K562 (cell line): ENCODE measurements at regions not wholly inside any gene's neighbourhood (a gene's known extent, or its start where the extent isn't known, plus 50 kb on each side); places are given as distances from the start of the nearest gene placed in this dataset.

ENCODE experiments used
- ATAC-seq: fragments of 200-7000 bp; cut with Tn5 transposase; 3 replicates; pipeline ENCODE4 v1.9.1; 2020; ENCODE audit warnings: moderate library complexity
- BruUV-seq: library from RNA; stranded (reverse); fragments of 400-500 nt; replicated peaks from 2 replicates; lab custom pipeline; 2021; lab: Mats Ljungman, UMichigan
- CTCF ChIA-PET: fragments of 300-600 bp; formaldehyde crosslinking; extraction: SDS; loops from one replicate; lab custom pipeline; 2021; ENCODE audit warnings: low intra/inter-chr PET ratio; lab: Yijun Ruan, JAX
- POLR2A ChIA-PET: fragments of 300-600, 350-650 bp; sonication (Branson Sonifier 250); formaldehyde crosslinking; extraction: SDS; loops from one replicate; lab custom pipeline; 2021; ENCODE audit warnings: antibody characterized with exemption, inconsistent platforms; lab: Yijun Ruan, JAX
- DNase-seq, 4 experiments: peaks; one replicate each; pipeline versions ENCODE4 v3.0.0 to v3.0.0-alpha.2; 2011 to 2018; ENCODE audit warnings: low spot score in 3 of 4, mixed read lengths in 3 of 4; ENCODE audit errors: extremely low read depth in 1 of 4
- FAIRE-seq: peaks from 2 replicates; lab custom pipeline; 2011; peaks lifted over from hg19 to GRCh38; lab: Jason Lieb, UNC
- H2AFZ ChIP-seq: 2 replicates; pipeline ENCODE4 v1.6.0; 2011; ENCODE audit warnings: low read depth, low read length, control low read depth, inconsistent platforms
- H3K27ac ChIP-seq: fragments of 200-600 bp; 3 replicates; pipeline ENCODE4 v1.8.0; 2011; ENCODE audit warnings: low read depth, mild to moderate bottlenecking, control low read depth, inconsistent platforms, low read length, moderate library complexity, mixed read lengths; ENCODE audit errors: extremely low read depth
- H3K27me3 ChIP-seq, 2 experiments: fragments of 300-600 bp in 1 of 2; 2 replicates in 1 of 2; 3 replicates in 1 of 2; pipeline versions ENCODE4 v1.6.0 to v1.8.0; 2011; ENCODE audit warnings: inconsistent platforms in 2 of 2, low read length in 2 of 2, mild to moderate bottlenecking in 1 of 2, mixed read lengths in 1 of 2, moderate library complexity in 1 of 2; ENCODE audit not compliant: control insufficient read depth in 2 of 2, insufficient read depth in 2 of 2
- H3K36me3 ChIP-seq: fragments of 300-600 bp; 3 replicates; pipeline ENCODE4 v1.8.0; 2011; ENCODE audit warnings: mild to moderate bottlenecking, low read length, inconsistent platforms; ENCODE audit not compliant: control insufficient read depth, insufficient read depth
- H3K4me1 ChIP-seq, 2 experiments: fragments of 200-600 bp in 1 of 2; replicated peaks in 1 of 2; 2 replicates in 1 of 2; 3 replicates in 1 of 2; pipeline versions ENCODE4 v1.5.1 to v1.8.0; 2011; ENCODE audit warnings: inconsistent platforms in 2 of 2, low read length in 2 of 2, mild to moderate bottlenecking in 1 of 2, mixed read lengths in 1 of 2, moderate library complexity in 1 of 2; ENCODE audit not compliant: control insufficient read depth in 2 of 2, insufficient read depth in 2 of 2
- H3K4me2 ChIP-seq: 2 replicates; pipeline ENCODE4 v1.6.1; 2011; ENCODE audit warnings: low read length, control low read depth, inconsistent platforms, mixed read lengths; ENCODE audit not compliant: insufficient read depth
- H3K4me3 ChIP-seq: fragments of 200-600 bp; sonication (generic), shearing (Covaris generic); 2 replicates; pipeline ENCODE4 v1.5.1; 2016; ENCODE audit warnings: control low read depth, inconsistent platforms
- H3K79me2 ChIP-seq: fragments of 200-600 bp; 3 replicates; pipeline ENCODE4 v1.8.0; 2011; ENCODE audit warnings: low read length, inconsistent platforms; ENCODE audit not compliant: control insufficient read depth, insufficient read depth
- H3K9ac ChIP-seq, 2 experiments: 2 replicates each; pipeline versions ENCODE4 v1.6.0 to v1.6.1; 2011; ENCODE audit warnings: low read depth in 2 of 2, low read length in 2 of 2, control low read depth in 1 of 2, inconsistent platforms in 1 of 2, mild to moderate bottlenecking in 1 of 2, mixed read lengths in 1 of 2; ENCODE audit not compliant: insufficient read depth in 1 of 2
- H3K9me1 ChIP-seq: one replicate; pipeline ENCODE4 v1.6.0; 2011; ENCODE audit warnings: inconsistent platforms, mild to moderate bottlenecking, low read length, moderate library complexity; ENCODE audit not compliant: control insufficient read depth, insufficient read depth
- H3K9me3 ChIP-seq: replicated peaks from 2 replicates; pipeline ENCODE4 v1.5.1; 2011; ENCODE audit warnings: low read depth, low read length, inconsistent platforms; ENCODE audit not compliant: control insufficient read depth, insufficient read depth
- H4K20me1 ChIP-seq: replicated peaks from 2 replicates; pipeline ENCODE4 v1.6.1; 2011; ENCODE audit warnings: low read length, inconsistent platforms, mixed read lengths; ENCODE audit not compliant: control insufficient read depth, insufficient read depth
- CTCF ChIP-seq, 3 experiments: IDR thresholded peaks in 2 of 3; conservative IDR thresholded peaks in 1 of 3; 2 replicates each; pipeline ENCODE4 v1.5.1; 2011 to 2012; ENCODE audit warnings: low read length in 3 of 3, mild to moderate bottlenecking in 3 of 3, control low read depth in 2 of 3, improper control_type of control experiment in 1 of 3, inconsistent platforms in 1 of 3, low read depth in 1 of 3, mixed read lengths in 1 of 3, moderate library complexity in 1 of 3; ENCODE audit not compliant: insufficient read depth in 2 of 3
- CTCFL ChIP-seq: IDR thresholded peaks from 2 replicates; pipeline ENCODE4 v1.6.1; 2011; ENCODE audit warnings: borderline replicate concordance, low read depth, mild to moderate bottlenecking, moderate library complexity, low read length; ENCODE audit not compliant: insufficient read depth, poor library complexity, severe bottlenecking
- RAD21 ChIP-seq, 2 experiments: fragments of 250-450 bp in 1 of 2; fragments of 450-650 bp in 1 of 2; sonication (Bioruptor Pico) in 1 of 2; formaldehyde crosslinking in 1 of 2; IDR thresholded peaks in 1 of 2; conservative IDR thresholded peaks in 1 of 2; 2 replicates each; pipeline versions ENCODE4 v1.4.0 to v1.8.0; 2020 to 2022; ENCODE audit warnings: mild to moderate bottlenecking in 2 of 2, moderate library complexity in 1 of 2
- ZNF253 ChIP-seq: fragments of 250-450 bp; sonication (Bioruptor Pico); conservative IDR thresholded peaks from 2 replicates; pipeline ENCODE4 v1.6.1; 2021; ENCODE audit warnings: mild to moderate bottlenecking
- WGBS: fragments of 100-300 bp; shearing (Covaris generic); methylation state at CpG from one replicate; pipeline ENCODE4 v1.1.6; 2016; ENCODE audit warnings: low coverage, mixed read lengths; ENCODE audit not compliant: insufficient coverage; ENCODE audit errors: missing lambda C conversion rate; 5-methylcytosine and 5-hydroxymethylcytosine counted together
- in situ Hi-C: fragments of 300-500 bp; cut with MboI; formaldehyde crosslinking; loops from 4 replicates; pipeline ENCODE4 v1.15.0; 2018; ENCODE audit warnings: inconsistent platforms, mixed read lengths
- intact Hi-C: fragments of 100-400 bp; cut with micrococcal nuclease; formaldehyde crosslinking; loops from 2 replicates; pipeline ENCODE4 v1.14.2; 2022

GRCh38 chr5:103829585-103829984 is 267.0 kb upstream of the NUDT12 start:
- Histone ChIP-seq H3K27me3 (no peaks in the 10 kb centered on the region), H3K9ac (no peak overlapping the region), H4K20me1 (no peaks in the 10 kb centered on the region), H3K9me1 (no peaks in the 10 kb centered on the region), H3K4me2 (no peak overlapping the region), H3K79me2 (no peaks in the 10 kb centered on the region), H3K4me1 (no peaks in the 10 kb centered on the region), H2AFZ (no peak overlapping the region; the same call in 1 of the 2 replicates), H3K27ac (no peak overlapping the region), H3K4me3 (no peak overlapping the region), H3K36me3 (no peaks in the 10 kb centered on the region), H3K9me3 (no peaks in the 10 kb centered on the region)
- intact Hi-C loops = loop anchor here (1.0 kb wide), 1 partner anchor 348 kb away; no protein-coding TSS in a partner anchor
- ATAC-seq (peak; percentile 41; the same call in 1 of the 3 replicates), DNase-seq (peak; percentile 15 to 33 (median 17)), FAIRE-seq (peak; percentile 42)
- TF ChIP-seq CTCF (IDR thresholded peaks at IDR 0.05 in 2 of 3, conservative IDR thresholded peaks at IDR 0.05 in 1 of 3; ENCODE audit: insufficient read depth in 2 of 3, low read depth in 1 of 3, low read length in 3 of 3) (peak; percentile 26 to 60 (median 55); a peak in 5 of 6 replicates), CTCFL (peak; percentile 37), ZNF253 (CRISPR knock-in tag) (no peak), RAD21 (CRISPR knock-in tag; conservative IDR thresholded peaks at IDR 0.05 in 1 of 2, IDR thresholded peaks at IDR 0.05 in 1 of 2) (peak in 1 of 2 experiments; percentile 32; a peak in 1 of 4 replicates)
- WGBS = 2% methylated on average over 7 of the region's 7 CpGs
- no TSS peak for BruUV-seq
- POLR2A ChIA-PET = interaction anchor here (1.2 kb wide), 1 partner anchor 14 kb away, joined by 3 read pairs; no protein-coding TSS in a partner anchor
- in situ Hi-C loops = no loop called here
- CTCF ChIA-PET = interaction anchor here (1.2 kb wide), 1 partner anchor 349 kb away, joined by 4 read pairs; no protein-coding TSS in a partner anchor
